ENCODE measurements at regions not wholly inside any gene's neighbourhood (a gene's known extent, or its start where the extent isn't known, plus 50 kb on each side); places are given as distances from the start of the nearest gene placed in this dataset.

- TF ChIP-seq CTCF (IDR thresholded peaks at IDR 0.05), result no peak
- no peaks in the 10 kb centered on the region for H3K9me3 ChIP-seq
- intact Hi-C loops (cut with DNase I), result no loop called here
- DNase-seq (no peak), ATAC-seq (no peak)
- no peaks in the 10 kb centered on the region for H3K36me3 ChIP-seq
- no peak overlapping the region for H3K4me3 ChIP-seq
- H3K27ac ChIP-seq, result no peak overlapping the region
- H3K27me3 ChIP-seq, result no peaks in the 10 kb centered on the region
- no peaks in the 10 kb centered on the region for H3K4me1 ChIP-seq
Measured at GRCh38 chr3:27907148-27907547, 185.0 kb upstream of the EOMES start.

- H3K4me3 ChIP-seq, result no peak overlapping the region
- DNase-seq, result no peak
- H3K4me1 ChIP-seq, result no peaks in the 10 kb centered on the region
- H3K27ac ChIP-seq, result no peak overlapping the region
- no peaks in the 10 kb centered on the region for H3K9me3 ChIP-seq
- TF ChIP-seq CTCF (IDR thresholded peaks at IDR 0.05), result no peak
- no peaks in the 10 kb centered on the region for H3K36me3 ChIP-seq
- no peaks in the 10 kb centered on the region for H3K27me3 ChIP-seq
- intact Hi-C loops (cut with DNase I), result no loop called here
- ATAC-seq, result no peak
Measured at GRCh38 chr3:27907929-27908328, 185.8 kb upstream of the EOMES start.

GRCh38 chr3:27910456-27910855 is 188.3 kb upstream of the EOMES start:
- intact Hi-C loops (cut with DNase I), result no loop called here
- Histone ChIP-seq H3K27me3 (no peaks in the 10 kb centered on the region), H3K27ac (no peak overlapping the region), H3K9me3 (no peaks in the 10 kb centered on the region), H3K4me3 (no peak overlapping the region), H3K36me3 (no peaks in the 10 kb centered on the region), H3K4me1 (no peaks in the 10 kb centered on the region)
- ATAC-seq (no peak), DNase-seq (no peak)
- no peak for TF ChIP-seq CTCF (IDR thresholded peaks at IDR 0.05)

GRCh38 chr3:27914199-27914598 is 192.1 kb upstream of the EOMES start:
- DNase-seq (no peak), ATAC-seq (no peak)
- Histone ChIP-seq H3K36me3 (no peaks in the 10 kb centered on the region), H3K4me3 (no peak overlapping the region), H3K9me3 (no peaks in the 10 kb centered on the region), H3K27me3 (no peaks in the 10 kb centered on the region), H3K27ac (no peak overlapping the region), H3K4me1 (no peaks in the 10 kb centered on the region)
- intact Hi-C loops (cut with DNase I), result no loop called here
- TF ChIP-seq CTCF (IDR thresholded peaks at IDR 0.05), result no peak

- Histone ChIP-seq H3K27me3 (no peaks in the 10 kb centered on the region), H3K4me1 (no peaks in the 10 kb centered on the region), H3K9me3 (no peaks in the 10 kb centered on the region), H3K4me3 (no peak overlapping the region), H3K36me3 (no peaks in the 10 kb centered on the region), H3K27ac (no peak overlapping the region)
- TF ChIP-seq CTCF (IDR thresholded peaks at IDR 0.05), result no peak
- DNase-seq (no peak), ATAC-seq (no peak)
- intact Hi-C loops (cut with DNase I), result no loop called here
Measured at GRCh38 chr3:27923349-27924068, 201.4 kb upstream of the EOMES start.

DNA sequence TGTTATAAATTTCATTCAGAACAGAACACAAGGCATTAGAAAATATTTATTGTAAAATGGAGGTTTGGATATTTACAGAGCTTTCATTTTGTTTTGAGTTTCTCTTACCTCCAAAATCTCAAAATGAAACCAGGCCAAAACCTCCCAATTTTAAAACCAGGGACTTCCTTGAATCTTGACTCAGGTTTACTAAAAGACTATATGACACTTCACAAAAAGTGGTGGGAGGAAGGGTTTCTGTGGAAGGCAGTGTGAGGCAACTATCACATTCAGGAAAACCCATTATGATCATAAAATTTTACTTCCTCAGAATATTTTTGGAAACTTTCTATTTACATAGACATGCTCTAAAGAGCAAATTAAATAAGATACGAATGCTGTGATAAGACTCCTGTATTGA is 205.8 kb upstream of the EOMES start:
- H3K9me3 ChIP-seq, result no peaks in the 10 kb centered on the region
- DNase-seq, result no peak
- no peak for ATAC-seq

More for the DNA sequence above, 205.8 kb upstream of the EOMES start:
- intact Hi-C loops (cut with DNase I), result no loop called here
- Histone ChIP-seq H3K36me3 (no peaks in the 10 kb centered on the region), H3K27me3 (no peaks in the 10 kb centered on the region), H3K27ac (no peak overlapping the region), H3K4me1 (no peaks in the 10 kb centered on the region), H3K4me3 (no peak overlapping the region)
- no peak for TF ChIP-seq CTCF (IDR thresholded peaks at IDR 0.05)
